Large intestine (tissue), 3 donors: ENCODE measurements at regions not wholly inside any gene's neighbourhood (a gene's known extent, or its start where the extent isn't known, plus 50 kb on each side); places are given as distances from the start of the nearest gene placed in this dataset.
"Not testable (repeated sequence)": the region's sequence is repeated elsewhere in the genome, so short reads cannot be mapped to it uniquely, and the experiment has no call there.

ENCODE experiments used
- DNase-seq, 2 donors: peaks; one replicate each; pipeline versions ENCODE4 v3.0.0 to v3.0.0-alpha.2; 2013
- H3K27ac ChIP-seq: one replicate; pipeline ENCODE4 v1.5.1; 2013; ENCODE audit warnings: low read length
- H3K27me3 ChIP-seq: 2 replicates; pipeline ENCODE4 v1.6.1; 2013; ENCODE audit warnings: low read length; ENCODE audit not compliant: control insufficient read depth, insufficient read depth
- H3K36me3 ChIP-seq: 2 replicates; pipeline ENCODE4 v1.6.1; 2013; ENCODE audit warnings: low read length; ENCODE audit not compliant: control insufficient read depth, insufficient read depth
- H3K4me1 ChIP-seq: one replicate; pipeline ENCODE4 v1.6.1; 2013; ENCODE audit warnings: low read length; ENCODE audit not compliant: control insufficient read depth, insufficient read depth
- H3K4me3 ChIP-seq: one replicate; pipeline ENCODE4 v1.5.1; 2013; ENCODE audit warnings: low read length
- H3K9me3 ChIP-seq: one replicate; pipeline ENCODE4 v1.6.1; 2013; ENCODE audit warnings: mild to moderate bottlenecking, low read depth, low read length, moderate library complexity; ENCODE audit not compliant: control insufficient read depth
- WGBS: methylation state at CpG from one replicate; pipeline ENCODE4 v1.1.5; 2013; ENCODE audit warnings: low lambda C conversion rate; ENCODE audit not compliant: insufficient coverage; 5-methylcytosine and 5-hydroxymethylcytosine counted together

GRCh38 chr1:219088778-219089557 is 84.7 kb upstream of the LYPLAL1 start:
- Histone ChIP-seq H3K27me3 (no peaks in the 10 kb centered on the region), H3K9me3 (no peaks in the 10 kb centered on the region), H3K4me3 (no peak overlapping the region), H3K4me1 (no peaks in the 10 kb centered on the region), H3K27ac (no peak overlapping the region), H3K36me3 (no peaks in the 10 kb centered on the region)
- no CpG with 5 or more reads among the region's 5 CpGs for WGBS
- DNase-seq: no peak

GRCh38 chr1:219090607-219091006 is 83.1 kb upstream of the LYPLAL1 start:
- H3K9me3 ChIP-seq: no peaks in the 10 kb centered on the region
- WGBS: no CpG with 5 or more reads among the region's 1 CpG
- no peaks in the 10 kb centered on the region for H3K4me1 ChIP-seq
- DNase-seq: no peak
- H3K27me3 ChIP-seq: no peaks in the 10 kb centered on the region
- no peaks in the 10 kb centered on the region for H3K36me3 ChIP-seq
- no peak overlapping the region for H3K27ac ChIP-seq
- no peak overlapping the region for H3K4me3 ChIP-seq

- no peak overlapping the region for H3K27ac ChIP-seq
- 80% methylated on average over 1 of the region's 1 CpG for WGBS
- H3K36me3 ChIP-seq: no peaks in the 10 kb centered on the region
- H3K27me3 ChIP-seq: no peaks in the 10 kb centered on the region
- no peak overlapping the region for H3K4me3 ChIP-seq
- H3K4me1 ChIP-seq: no peaks in the 10 kb centered on the region
- no peak for DNase-seq
- no peaks in the 10 kb centered on the region for H3K9me3 ChIP-seq
Measured at GRCh38 chr1:219092206-219092605, 81.5 kb upstream of the LYPLAL1 start.

GRCh38 chr1:219099307-219099706 is 74.4 kb upstream of the LYPLAL1 start:
- Histone ChIP-seq H3K9me3 (no peaks in the 10 kb centered on the region), H3K4me3 (no peak overlapping the region), H3K36me3 (no peaks in the 10 kb centered on the region), H3K27ac (no peak overlapping the region), H3K4me1 (no peaks in the 10 kb centered on the region), H3K27me3 (no peaks in the 10 kb centered on the region)
- 100% methylated on average over 1 of the region's 1 CpG for WGBS
- DNase-seq: no peak

GRCh38 chr1:219100059-219100458 is 73.6 kb upstream of the LYPLAL1 start:
- Histone ChIP-seq H3K27me3 (no peaks in the 10 kb centered on the region), H3K4me1 (no peaks in the 10 kb centered on the region), H3K4me3 (no peak overlapping the region), H3K9me3 (no peaks in the 10 kb centered on the region), H3K27ac (no peak overlapping the region), H3K36me3 (no peaks in the 10 kb centered on the region)
- no CpG with 5 or more reads among the region's 1 CpG for WGBS
- no peak for DNase-seq

GRCh38 chr1:219102466-219102865 is 71.2 kb upstream of the LYPLAL1 start:
- no CpG with 5 or more reads among the region's 1 CpG for WGBS

GRCh38 chr1:219105893-219106292 is 67.8 kb upstream of the LYPLAL1 start:
- WGBS: 86% methylated on average over 1 of the region's 1 CpG
- H3K27ac ChIP-seq: no peak overlapping the region
- H3K27me3 ChIP-seq: no peaks in the 10 kb centered on the region
- H3K9me3 ChIP-seq: no peaks in the 10 kb centered on the region
- H3K36me3 ChIP-seq: no peaks in the 10 kb centered on the region
- H3K4me1 ChIP-seq: no peaks in the 10 kb centered on the region
- DNase-seq: no peak
- H3K4me3 ChIP-seq: no peak overlapping the region

More at GRCh38 chr1:219102466-219102865, 71.2 kb upstream of the LYPLAL1 start:
- not testable (repeated sequence) for H3K9me3 ChIP-seq, H3K4me1 ChIP-seq, H3K36me3 ChIP-seq, DNase-seq, H3K27me3 ChIP-seq, H3K4me3 ChIP-seq, H3K27ac ChIP-seq

- no peaks in the 10 kb centered on the region for H3K4me1 ChIP-seq
- no peak for DNase-seq
- H3K36me3 ChIP-seq: no peaks in the 10 kb centered on the region
- H3K4me3 ChIP-seq: no peak overlapping the region
- no peaks in the 10 kb centered on the region for H3K27me3 ChIP-seq
- H3K27ac ChIP-seq: no peak overlapping the region
- H3K9me3 ChIP-seq: no peaks in the 10 kb centered on the region
Measured at GRCh38 chr1:219109424-219110018, 64.2 kb upstream of the LYPLAL1 start.

- H3K4me3 ChIP-seq: no peak overlapping the region
- no peak overlapping the region for H3K27ac ChIP-seq
- no peak for DNase-seq
- H3K4me1 ChIP-seq: no peaks in the 10 kb centered on the region
- H3K27me3 ChIP-seq: no peaks in the 10 kb centered on the region
- no peaks in the 10 kb centered on the region for H3K36me3 ChIP-seq
- no peaks in the 10 kb centered on the region for H3K9me3 ChIP-seq
Measured at GRCh38 chr1:219113261-219113660, 60.4 kb upstream of the LYPLAL1 start.

- Histone ChIP-seq H3K36me3 (no peaks in the 10 kb centered on the region), H3K9me3 (no peaks in the 10 kb centered on the region), H3K27ac (no peak overlapping the region), H3K4me3 (no peak overlapping the region), H3K27me3 (no peaks in the 10 kb centered on the region), H3K4me1 (no peaks in the 10 kb centered on the region)
- no CpG with 5 or more reads among the region's 1 CpG for WGBS
- no peak for DNase-seq
Measured at GRCh38 chr1:219114014-219114413, 59.7 kb upstream of the LYPLAL1 start.

GRCh38 chr1:219119839-219120238 is 53.8 kb upstream of the LYPLAL1 start:
- no peak for DNase-seq
- no peaks in the 10 kb centered on the region for H3K4me1 ChIP-seq
- H3K27me3 ChIP-seq: no peaks in the 10 kb centered on the region
- no peak overlapping the region for H3K4me3 ChIP-seq
- H3K36me3 ChIP-seq: no peaks in the 10 kb centered on the region
- H3K9me3 ChIP-seq: no peaks in the 10 kb centered on the region
- no peak overlapping the region for H3K27ac ChIP-seq
